H1 (cell line): ENCODE measurements at regions not wholly inside any gene's neighbourhood (a gene's known extent, or its start where the extent isn't known, plus 50 kb on each side); places are given as distances from the start of the nearest gene placed in this dataset.

Experiments
- PHF8 ChIP-seq: fragments of 200-600 bp; sonication (generic); conservative IDR thresholded peaks from 2 replicates; pipeline ENCODE4 v1.7.1; 2012; ENCODE audit warnings: low read depth, mild to moderate bottlenecking, inconsistent platforms, low read length, moderate library complexity
- SUZ12 ChIP-seq: fragments of 200-600 bp; sonication (generic); IDR thresholded peaks from 2 replicates; pipeline ENCODE4 v1.6.1; 2012; ENCODE audit warnings: mild to moderate bottlenecking, inconsistent platforms, low read length, moderate library complexity, mixed read lengths

- TF ChIP-seq SUZ12 (no peak), PHF8 (no peak)
Observed at GRCh38 chr21:16568661-16569060, 838.9 kb downstream of the USP25 start.
